ENCODE measurements at regions not wholly inside any gene's neighbourhood (a gene's known extent, or its start where the extent isn't known, plus 50 kb on each side); places are given as distances from the start of the nearest gene placed in this dataset.

- no peak for DNase-seq
These were observed 167.2 kb downstream of the NUP35 start for GRCh38 chr2:183291436-183291835.

- DNase-seq: no peak
These were observed 167.8 kb downstream of the NUP35 start for GRCh38 chr2:183292028-183292427.

GRCh38 chr2:183339311-183339710, 215.1 kb downstream of the NUP35 start:
- DNase-seq: no peak

GRCh38 chr2:183341057-183341456, 216.8 kb downstream of the NUP35 start:
- DNase-seq: no peak

GRCh38 chr2:183347969-183348368, 223.7 kb downstream of the NUP35 start:
- DNase-seq: no peak

GRCh38 chr2:183348492-183348891, 224.2 kb downstream of the NUP35 start:
- DNase-seq: no peak

- no peak for DNase-seq
These were observed 224.8 kb downstream of the NUP35 start for GRCh38 chr2:183349091-183349490.

GRCh38 chr2:183359867-183360266, 235.6 kb downstream of the NUP35 start:
- no peak for DNase-seq

- DNase-seq: no peak
These were observed 247.3 kb downstream of the NUP35 start for GRCh38 chr2:183371545-183371944.

- no peak for DNase-seq
These were observed 251.6 kb downstream of the NUP35 start for GRCh38 chr2:183375821-183376220.

- no peak for DNase-seq
These were observed 259.6 kb downstream of the NUP35 start for GRCh38 chr2:183383854-183384253.

- DNase-seq: no peak
These were observed 265.4 kb downstream of the NUP35 start for GRCh38 chr2:183389546-183390080.

- no peak for DNase-seq
These were observed 265.9 kb downstream of the NUP35 start for GRCh38 chr2:183390109-183390508.

GRCh38 chr2:183404392-183404791, 280.1 kb downstream of the NUP35 start:
- no peak for DNase-seq

GRCh38 chr2:183408562-183408961, 284.3 kb downstream of the NUP35 start:
- DNase-seq: no peak

GRCh38 chr2:183409662-183410061, 285.4 kb downstream of the NUP35 start:
- DNase-seq: no peak

- no peak for DNase-seq
These were observed 292.5 kb downstream of the NUP35 start for GRCh38 chr2:183416753-183417152.

- no peak for DNase-seq
These were observed 302.6 kb downstream of the NUP35 start for GRCh38 chr2:183426825-183427224.

GRCh38 chr2:183427558-183427957, 303.3 kb downstream of the NUP35 start:
- DNase-seq: no peak

GRCh38 chr2:183428881-183429280, 304.6 kb downstream of the NUP35 start:
- no peak for DNase-seq

- DNase-seq: no peak
These were observed 314.3 kb downstream of the NUP35 start for GRCh38 chr2:183438541-183438940.

GRCh38 chr2:183455056-183455455, 330.8 kb downstream of the NUP35 start:
- DNase-seq: no peak

- DNase-seq: no peak
These were observed 331.9 kb downstream of the NUP35 start for GRCh38 chr2:183456177-183456576.

- DNase-seq: no peak
These were observed 334.2 kb downstream of the NUP35 start for GRCh38 chr2:183458460-183458859.

GRCh38 chr2:183459466-183459865, 335.2 kb downstream of the NUP35 start:
- DNase-seq: no peak

GRCh38 chr2:183463821-183464220, 339.6 kb downstream of the NUP35 start:
- no peak for DNase-seq

Data from NCI-H1048 (cell line).